ENCODE measurements at regions not wholly inside any gene's neighbourhood (a gene's known extent, or its start where the extent isn't known, plus 50 kb on each side); places are given as distances from the start of the nearest gene placed in this dataset.

DNA sequence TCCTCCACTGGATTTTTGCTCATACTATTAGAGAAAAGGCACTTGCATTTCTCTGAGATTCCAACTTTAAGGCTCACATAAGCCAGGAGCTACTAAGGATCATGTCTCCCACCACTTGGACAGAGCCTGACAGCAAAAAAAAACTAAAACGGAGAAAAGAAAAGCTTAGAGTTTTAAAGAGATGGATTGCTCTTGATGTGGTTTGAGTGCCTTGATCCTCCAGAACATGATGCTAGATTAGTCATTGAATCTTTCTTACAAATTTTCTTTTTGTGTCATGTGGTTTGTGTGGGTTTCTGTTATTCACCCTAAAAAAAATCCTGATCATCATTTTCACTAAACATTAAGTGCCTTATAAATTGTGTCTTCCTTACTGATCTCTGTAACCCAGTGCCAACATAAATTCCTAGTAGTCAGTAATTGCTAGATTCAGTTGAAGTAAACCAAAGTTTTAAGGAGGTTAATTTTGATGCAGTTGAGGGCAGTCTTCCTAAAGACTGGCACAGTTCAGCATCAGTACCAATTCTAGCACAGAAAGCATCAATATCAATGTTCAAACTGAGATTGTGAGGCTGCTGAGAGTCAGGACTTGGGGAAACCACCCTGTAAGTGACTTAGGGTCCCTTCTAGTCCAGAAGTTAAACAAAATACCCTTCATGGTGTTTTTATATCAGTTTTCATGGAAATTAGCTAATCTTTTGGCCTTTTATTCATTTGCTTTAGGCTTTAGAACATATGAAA, 206.3 kb downstream of the RAD51AP2 start:
- Mint-ChIP-seq H3K4me1 (ENCODE audit: low read depth, unreplicated experiment) (no peaks in the 10 kb centered on the region), H3K27ac (ENCODE audit: unreplicated experiment) (no peak overlapping the region), H3K27me3 (ENCODE audit: unreplicated experiment) (peaks cover 20% of the 10 kb centered on the region), H3K4me3 (ENCODE audit: low read depth, unreplicated experiment) (no peak overlapping the region), H3K9me3 (ENCODE audit: low read depth, unreplicated experiment) (no peaks in the 10 kb centered on the region), H3K36me3 (ENCODE audit: insufficient read depth, unreplicated experiment) (no peaks in the 10 kb centered on the region)
- no peak for DNase-seq
- CTCF ChIA-PET, result no interaction called here
- intact Hi-C loops (cut with micrococcal nuclease; ENCODE audit: unreplicated experiment), result loop anchor here (10.0 kb wide), 1 partner anchor 363 kb away; no protein-coding TSS in a partner anchor
- BruUV-seq (replicated peaks), result no TSS peak
- TF ChIP-seq, protein P1, sequence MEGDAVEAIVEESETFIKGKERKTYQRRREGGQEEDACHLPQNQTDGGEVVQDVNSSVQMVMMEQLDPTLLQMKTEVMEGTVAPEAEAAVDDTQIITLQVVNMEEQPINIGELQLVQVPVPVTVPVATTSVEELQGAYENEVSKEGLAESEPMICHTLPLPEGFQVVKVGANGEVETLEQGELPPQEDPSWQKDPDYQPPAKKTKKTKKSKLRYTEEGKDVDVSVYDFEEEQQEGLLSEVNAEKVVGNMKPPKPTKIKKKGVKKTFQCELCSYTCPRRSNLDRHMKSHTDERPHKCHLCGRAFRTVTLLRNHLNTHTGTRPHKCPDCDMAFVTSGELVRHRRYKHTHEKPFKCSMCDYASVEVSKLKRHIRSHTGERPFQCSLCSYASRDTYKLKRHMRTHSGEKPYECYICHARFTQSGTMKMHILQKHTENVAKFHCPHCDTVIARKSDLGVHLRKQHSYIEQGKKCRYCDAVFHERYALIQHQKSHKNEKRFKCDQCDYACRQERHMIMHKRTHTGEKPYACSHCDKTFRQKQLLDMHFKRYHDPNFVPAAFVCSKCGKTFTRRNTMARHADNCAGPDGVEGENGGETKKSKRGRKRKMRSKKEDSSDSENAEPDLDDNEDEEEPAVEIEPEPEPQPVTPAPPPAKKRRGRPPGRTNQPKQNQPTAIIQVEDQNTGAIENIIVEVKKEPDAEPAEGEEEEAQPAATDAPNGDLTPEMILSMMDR (IDR thresholded peaks at IDR 0.05; ENCODE audit: unreplicated experiment), result no peak

DNA sequence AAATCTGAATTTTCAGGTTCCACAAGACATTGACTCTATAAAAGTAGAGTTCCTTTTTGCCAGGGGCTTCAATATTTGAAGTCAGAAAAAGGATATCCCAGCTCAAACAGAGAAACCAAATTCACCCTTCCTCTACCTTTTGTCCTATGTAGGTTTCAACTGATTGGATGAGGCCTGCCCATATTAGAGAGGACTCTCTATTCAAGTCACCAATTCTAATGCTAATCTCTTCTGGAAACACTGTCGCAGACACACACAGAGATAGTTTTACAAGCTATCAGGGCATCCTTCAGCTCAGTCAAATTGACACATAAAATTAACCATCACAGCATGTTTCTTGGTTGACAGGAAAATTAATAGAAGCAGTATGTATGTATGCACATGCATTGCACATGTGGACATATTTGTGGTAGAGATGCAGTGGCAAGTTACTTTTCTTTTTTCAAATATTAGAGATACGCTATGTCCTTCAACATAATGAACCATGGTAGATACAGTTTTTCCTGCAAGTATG, 207.1 kb downstream of the RAD51AP2 start:
- no TSS peak for BruUV-seq (replicated peaks)
- no peak for DNase-seq
- Mint-ChIP-seq H3K36me3 (ENCODE audit: insufficient read depth, unreplicated experiment) (no peaks in the 10 kb centered on the region), H3K9me3 (ENCODE audit: low read depth, unreplicated experiment) (no peaks in the 10 kb centered on the region), H3K4me1 (ENCODE audit: low read depth, unreplicated experiment) (no peaks in the 10 kb centered on the region), H3K27me3 (ENCODE audit: unreplicated experiment) (peaks cover 20% of the 10 kb centered on the region), H3K27ac (ENCODE audit: unreplicated experiment) (no peak overlapping the region), H3K4me3 (ENCODE audit: low read depth, unreplicated experiment) (no peak overlapping the region)
- TF ChIP-seq, protein P1 (IDR thresholded peaks at IDR 0.05; ENCODE audit: unreplicated experiment), result no peak
- CTCF ChIA-PET, result no interaction called here
- intact Hi-C loops (cut with micrococcal nuclease; ENCODE audit: unreplicated experiment), result loop anchor here (10.0 kb wide), 1 partner anchor 364 kb away; no protein-coding TSS in a partner anchor

DNA sequence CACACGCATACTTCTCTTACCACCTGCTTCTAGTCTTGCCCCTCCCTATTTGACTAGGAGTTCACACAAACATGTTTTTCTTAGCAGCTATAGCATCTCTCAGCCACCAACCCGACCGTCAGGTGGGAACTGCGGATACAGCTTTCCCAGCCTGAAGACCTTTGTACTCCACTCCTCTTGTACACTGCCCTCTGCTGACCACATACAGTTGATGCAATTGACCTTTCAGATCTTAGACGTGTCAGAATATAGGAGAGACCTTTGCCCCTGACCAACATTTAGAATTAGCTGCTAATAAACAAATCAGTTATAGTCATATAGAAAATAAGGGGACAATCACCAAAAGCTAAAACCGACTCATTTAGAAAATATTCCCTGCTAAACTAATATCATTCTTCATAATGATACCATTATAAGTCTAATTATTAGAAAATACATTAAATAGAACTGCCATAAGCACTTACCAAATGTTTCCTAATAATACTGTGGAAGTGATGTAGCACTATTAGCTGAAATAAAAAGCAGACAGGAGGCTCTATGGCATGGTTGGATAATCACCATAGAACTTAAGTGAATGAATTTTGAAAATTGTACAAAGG, 208.4 kb downstream of the RAD51AP2 start:
- Mint-ChIP-seq H3K27ac (ENCODE audit: unreplicated experiment) (no peak overlapping the region), H3K36me3 (ENCODE audit: insufficient read depth, unreplicated experiment) (no peaks in the 10 kb centered on the region), H3K4me3 (ENCODE audit: low read depth, unreplicated experiment) (no peak overlapping the region), H3K4me1 (ENCODE audit: low read depth, unreplicated experiment) (no peaks in the 10 kb centered on the region), H3K27me3 (ENCODE audit: unreplicated experiment) (peaks cover 20% of the 10 kb centered on the region), H3K9me3 (ENCODE audit: low read depth, unreplicated experiment) (no peaks in the 10 kb centered on the region)
- BruUV-seq (replicated peaks), result no TSS peak
- CTCF ChIA-PET, result interaction anchor here (1.0 kb wide), 1 partner anchor 536 kb away, joined by 7 read pairs; no protein-coding TSS in a partner anchor
- TF ChIP-seq, protein P1 (IDR thresholded peaks at IDR 0.05; ENCODE audit: unreplicated experiment), result peak; percentile 48
- intact Hi-C loops (cut with micrococcal nuclease; ENCODE audit: unreplicated experiment), result loop anchor here (1.0 to 10.0 kb wide), 3 partner anchors 139 to 537 kb away; no protein-coding TSS in a partner anchor
- DNase-seq, result peak; percentile 64

DNA sequence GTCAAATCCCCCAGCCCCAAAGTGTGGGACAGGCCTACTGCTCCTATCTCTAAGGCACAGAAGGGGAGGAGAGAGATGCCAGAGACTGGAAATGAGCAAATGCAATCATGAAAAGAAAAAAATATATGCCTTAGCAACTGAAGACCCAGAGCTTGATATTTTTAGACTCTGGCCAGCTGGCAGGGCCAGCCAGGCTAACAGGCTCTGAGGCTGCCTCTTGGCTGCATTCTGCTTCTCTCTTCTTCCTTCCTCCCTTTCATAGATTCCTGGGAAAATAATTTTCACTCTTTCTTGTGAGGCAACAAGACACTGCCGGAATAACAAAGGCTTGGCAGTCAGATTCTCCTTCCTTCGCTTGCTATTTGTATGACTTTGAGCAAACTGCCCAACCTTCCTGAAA, 209.1 kb downstream of the RAD51AP2 start:
- Mint-ChIP-seq H3K4me1 (ENCODE audit: low read depth, unreplicated experiment) (no peaks in the 10 kb centered on the region), H3K27ac (ENCODE audit: unreplicated experiment) (no peak overlapping the region), H3K36me3 (ENCODE audit: insufficient read depth, unreplicated experiment) (no peaks in the 10 kb centered on the region), H3K27me3 (ENCODE audit: unreplicated experiment) (peaks cover 20% of the 10 kb centered on the region), H3K4me3 (ENCODE audit: low read depth, unreplicated experiment) (no peak overlapping the region), H3K9me3 (ENCODE audit: low read depth, unreplicated experiment) (no peaks in the 10 kb centered on the region)
- no TSS peak for BruUV-seq (replicated peaks)
- TF ChIP-seq, protein P1 (IDR thresholded peaks at IDR 0.05; ENCODE audit: unreplicated experiment), result no peak
- intact Hi-C loops (cut with micrococcal nuclease; ENCODE audit: unreplicated experiment), result loop anchor here (1.0 kb wide), 2 partner anchors 138 to 536 kb away; no protein-coding TSS in a partner anchor
- no peak for DNase-seq
- CTCF ChIA-PET, result interaction anchor here (1.0 kb wide), 1 partner anchor 535 kb away, joined by 7 read pairs; no protein-coding TSS in a partner anchor
